Effector CD4-positive, alpha-beta T cell (primary cell): ENCODE measurements at regions not wholly inside any gene's neighbourhood (a gene's known extent, or its start where the extent isn't known, plus 50 kb on each side); places are given as distances from the start of the nearest gene placed in this dataset.

ENCODE experiments used
- DNase-seq: peaks from one replicate; pipeline ENCODE4 v3.0.0-alpha.2; 2020

- DNase-seq: no peak
Observed at GRCh38 chr20:4427940-4428586, 179.0 kb upstream of the ADRA1D start.

- DNase-seq: no peak
Observed at GRCh38 chr20:4418141-4418540, 169.1 kb upstream of the ADRA1D start.

GRCh38 chr20:4415281-4415680 lies 166.2 kb upstream of the ADRA1D start:
- no peak for DNase-seq

- DNase-seq: no peak
Observed at GRCh38 chr20:4413314-4414049, 164.4 kb upstream of the ADRA1D start.

- DNase-seq: no peak
Observed at GRCh38 chr20:4412216-4412615, 163.1 kb upstream of the ADRA1D start.

- DNase-seq: no peak
Observed at GRCh38 chr20:4411744-4412143, 162.7 kb upstream of the ADRA1D start.

GRCh38 chr20:4406627-4407026 lies 157.5 kb upstream of the ADRA1D start:
- no peak for DNase-seq

- DNase-seq: no peak
Observed at GRCh38 chr20:4401601-4402000, 152.5 kb upstream of the ADRA1D start.

- no peak for DNase-seq
Observed at GRCh38 chr20:4384961-4385360, 135.9 kb upstream of the ADRA1D start.

- no peak for DNase-seq
Observed at GRCh38 chr20:4383961-4384360, 134.9 kb upstream of the ADRA1D start.

GRCh38 chr20:4375881-4376280 lies 126.8 kb upstream of the ADRA1D start:
- DNase-seq: no peak

GRCh38 chr20:4373454-4373853 lies 124.4 kb upstream of the ADRA1D start:
- DNase-seq: no peak

GRCh38 chr20:4371623-4372251 lies 122.7 kb upstream of the ADRA1D start:
- DNase-seq: no peak

GRCh38 chr20:4370851-4371250 lies 121.8 kb upstream of the ADRA1D start:
- DNase-seq: no peak

- DNase-seq: no peak
Observed at GRCh38 chr20:4369798-4370124, 120.7 kb upstream of the ADRA1D start.

- no peak for DNase-seq
Observed at GRCh38 chr20:4369119-4369797, 120.2 kb upstream of the ADRA1D start.

GRCh38 chr20:4366076-4366475 lies 117.0 kb upstream of the ADRA1D start:
- no peak for DNase-seq

GRCh38 chr20:4358552-4358951 lies 109.5 kb upstream of the ADRA1D start:
- no peak for DNase-seq

- DNase-seq: no peak
Observed at GRCh38 chr20:4352348-4352747, 103.3 kb upstream of the ADRA1D start.

GRCh38 chr20:4350096-4350495 lies 101.0 kb upstream of the ADRA1D start:
- DNase-seq: no peak

GRCh38 chr20:4344670-4345069 lies 95.6 kb upstream of the ADRA1D start:
- no peak for DNase-seq

GRCh38 chr20:4342609-4343008 lies 93.5 kb upstream of the ADRA1D start:
- no peak for DNase-seq

GRCh38 chr20:4341804-4342485 lies 92.9 kb upstream of the ADRA1D start:
- DNase-seq: no peak
